Gastrocnemius medialis (tissue), 4 donors: ENCODE measurements at regions not wholly inside any gene's neighbourhood (a gene's known extent, or its start where the extent isn't known, plus 50 kb on each side); places are given as distances from the start of the nearest gene placed in this dataset.

ENCODE experiments used
- ATAC-seq, 2 donors: fragments of 150-250 bp; one replicate each; pipeline ENCODE4 v1.9.1; 2016
- DNase-seq, 2 donors: peaks; one replicate each; pipeline ENCODE4 v3.0.0-alpha.2; 2019
- H3K27ac ChIP-seq, 4 donors: fragments of 200-600 bp; sonication (generic); 1 replicate in 1 of 4; 2 replicates in 3 of 4; pipeline ENCODE4 v1.5.1; 2016 to 2018; ENCODE audit warnings: mild to moderate bottlenecking in 2 of 4, moderate library complexity in 1 of 4
- H3K27me3 ChIP-seq, 3 donors: fragments of 200-600 bp; sonication (generic) in 2 of 3; 1 replicate in 1 of 3; 2 replicates in 2 of 3; pipeline versions ENCODE4 v1.5.1 to v1.6.0; 2016 to 2019; ENCODE audit warnings: mild to moderate bottlenecking in 1 of 3, moderate library complexity in 1 of 3
- H3K36me3 ChIP-seq, 2 donors: fragments of 200-600 bp; sonication (generic) in 1 of 2; one replicate each; pipeline ENCODE4 v1.5.1; 2017 to 2018
- H3K4me1 ChIP-seq, 2 donors: fragments of 200-600 bp; sonication (generic) in 1 of 2; one replicate each; pipeline ENCODE4 v1.5.1; 2016 to 2017; ENCODE audit warnings: mild to moderate bottlenecking in 2 of 2
- H3K4me3 ChIP-seq, 4 donors: fragments of 200-600 bp; sonication (generic) in 3 of 4; 1 replicate in 1 of 4; 2 replicates in 3 of 4; pipeline ENCODE4 v1.5.1; 2016 to 2019; ENCODE audit warnings: mild to moderate bottlenecking in 2 of 4
- H3K9me3 ChIP-seq, 3 donors: fragments of 200-600 bp; sonication (generic) in 2 of 3; 1 replicate in 1 of 3; 2 replicates in 2 of 3; pipeline ENCODE4 v1.5.1; 2016 to 2019
- POLR2A ChIP-seq, 2 donors: fragments of 450-650 bp; IDR thresholded peaks; one replicate each; pipeline ENCODE4 v1.6.1; 2017; ENCODE audit warnings: antibody characterized with exemption in 2 of 2, mild to moderate bottlenecking in 2 of 2, moderate library complexity in 2 of 2
- in situ Hi-C, 4 donors: fragments of 200-750 bp; cut with MboI; loops; one replicate each; pipeline versions ENCODE4 v1.15.0 to v1.8.0; 2017; ENCODE audit warnings: low sequenced_read_pairs in 4 of 4
- intact Hi-C: fragments of 100-400 bp; cut with DNase I; formaldehyde crosslinking; loops from one replicate; pipeline ENCODE4 v1.15.1; 2023; ENCODE audit warnings: low total_unique reads
- TF ChIP-seq, protein P1 (sequence below), 5 experiments: fragments of 450-650 bp in 3 of 5; fragments of 200-600 bp in 2 of 5; sonication (generic) in 2 of 5; IDR thresholded peaks in 4 of 5; conservative IDR thresholded peaks in 1 of 5; 1 replicate in 4 of 5; 2 replicates in 1 of 5; pipeline ENCODE4 v1.5.1; 2016 to 2019; ENCODE audit warnings: antibody characterized with exemption in 5 of 5, mild to moderate bottlenecking in 3 of 5, moderate library complexity in 3 of 5

DNA sequence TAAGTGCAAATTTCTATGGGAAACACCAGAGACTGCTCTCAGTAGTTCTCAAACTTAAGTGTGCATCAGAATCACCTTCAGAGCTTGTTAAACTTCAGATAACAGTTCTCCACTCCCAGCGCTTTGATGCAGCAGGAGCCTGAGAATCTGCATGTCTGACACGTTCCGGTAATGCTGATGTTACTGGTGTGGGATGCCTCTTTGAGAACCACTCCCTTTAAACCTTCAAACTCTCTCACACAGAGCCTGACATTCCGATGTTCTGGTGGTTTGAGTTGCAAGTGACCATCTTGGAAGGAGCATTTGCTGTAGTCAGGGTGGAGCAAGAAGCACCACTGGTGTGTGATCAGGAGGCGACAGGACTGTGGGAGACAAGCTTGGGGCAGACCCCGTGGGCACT lies 57.9 kb downstream of the OTOR start:
- intact Hi-C loops = no loop called here
- DNase-seq = no peak
- no peak for ATAC-seq
- Histone ChIP-seq H3K9me3 (no peaks in the 10 kb centered on the region), H3K4me1 (no peaks in the 10 kb centered on the region), H3K36me3 (no peaks in the 10 kb centered on the region), H3K27ac (no peak overlapping the region), H3K4me3 (no peak overlapping the region), H3K27me3 (peaks cover 3 to 7% (median 3%) of the 10 kb centered on the region in 3 donors)
- TF ChIP-seq, protein P1, sequence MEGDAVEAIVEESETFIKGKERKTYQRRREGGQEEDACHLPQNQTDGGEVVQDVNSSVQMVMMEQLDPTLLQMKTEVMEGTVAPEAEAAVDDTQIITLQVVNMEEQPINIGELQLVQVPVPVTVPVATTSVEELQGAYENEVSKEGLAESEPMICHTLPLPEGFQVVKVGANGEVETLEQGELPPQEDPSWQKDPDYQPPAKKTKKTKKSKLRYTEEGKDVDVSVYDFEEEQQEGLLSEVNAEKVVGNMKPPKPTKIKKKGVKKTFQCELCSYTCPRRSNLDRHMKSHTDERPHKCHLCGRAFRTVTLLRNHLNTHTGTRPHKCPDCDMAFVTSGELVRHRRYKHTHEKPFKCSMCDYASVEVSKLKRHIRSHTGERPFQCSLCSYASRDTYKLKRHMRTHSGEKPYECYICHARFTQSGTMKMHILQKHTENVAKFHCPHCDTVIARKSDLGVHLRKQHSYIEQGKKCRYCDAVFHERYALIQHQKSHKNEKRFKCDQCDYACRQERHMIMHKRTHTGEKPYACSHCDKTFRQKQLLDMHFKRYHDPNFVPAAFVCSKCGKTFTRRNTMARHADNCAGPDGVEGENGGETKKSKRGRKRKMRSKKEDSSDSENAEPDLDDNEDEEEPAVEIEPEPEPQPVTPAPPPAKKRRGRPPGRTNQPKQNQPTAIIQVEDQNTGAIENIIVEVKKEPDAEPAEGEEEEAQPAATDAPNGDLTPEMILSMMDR (IDR thresholded peaks at IDR 0.05 in 4 of 5, conservative IDR thresholded peaks at IDR 0.05 in 1 of 5) = no peak
- TF ChIP-seq POLR2A (IDR thresholded peaks at IDR 0.05) = no peak
- in situ Hi-C loops = loop anchor here in 3 of 4 donors (10.0 kb wide), 2 partner anchors 619 to 629 kb away; no protein-coding TSS in a partner anchor

DNA sequence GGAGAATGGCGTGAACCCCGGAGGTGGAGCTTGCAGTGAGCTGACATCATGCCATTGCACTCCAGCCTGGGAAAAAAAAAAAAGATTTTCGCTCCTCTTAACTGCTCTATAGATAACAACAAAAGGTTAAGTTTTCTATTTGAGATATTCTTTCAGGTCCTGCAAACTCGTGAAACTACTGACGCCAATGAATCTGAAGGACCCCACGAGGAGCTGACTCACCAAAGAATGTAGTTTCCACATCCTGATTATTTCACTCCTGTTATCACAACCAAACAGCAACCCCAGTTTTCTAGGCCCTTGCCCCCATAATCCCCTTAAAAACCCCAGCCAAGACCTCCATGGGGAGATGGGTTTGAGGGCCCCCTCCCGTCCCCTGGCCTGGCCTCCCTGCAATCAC lies 58.7 kb downstream of the OTOR start:
- Histone ChIP-seq H3K27me3 (peaks cover 3 to 7% (median 3%) of the 10 kb centered on the region in 3 donors), H3K36me3 (no peaks in the 10 kb centered on the region), H3K4me3 (no peak overlapping the region), H3K4me1 (no peaks in the 10 kb centered on the region), H3K9me3 (no peaks in the 10 kb centered on the region), H3K27ac (no peak overlapping the region)
- intact Hi-C loops = no loop called here
- DNase-seq = no peak
- in situ Hi-C loops = loop anchor here in 3 of 4 donors (10.0 kb wide), 2 partner anchors 618 to 628 kb away; no protein-coding TSS in a partner anchor
- no peak for ATAC-seq
- no peak for TF ChIP-seq POLR2A (IDR thresholded peaks at IDR 0.05)
- TF ChIP-seq, protein P1 (IDR thresholded peaks at IDR 0.05 in 4 of 5, conservative IDR thresholded peaks at IDR 0.05 in 1 of 5) = no peak

DNA sequence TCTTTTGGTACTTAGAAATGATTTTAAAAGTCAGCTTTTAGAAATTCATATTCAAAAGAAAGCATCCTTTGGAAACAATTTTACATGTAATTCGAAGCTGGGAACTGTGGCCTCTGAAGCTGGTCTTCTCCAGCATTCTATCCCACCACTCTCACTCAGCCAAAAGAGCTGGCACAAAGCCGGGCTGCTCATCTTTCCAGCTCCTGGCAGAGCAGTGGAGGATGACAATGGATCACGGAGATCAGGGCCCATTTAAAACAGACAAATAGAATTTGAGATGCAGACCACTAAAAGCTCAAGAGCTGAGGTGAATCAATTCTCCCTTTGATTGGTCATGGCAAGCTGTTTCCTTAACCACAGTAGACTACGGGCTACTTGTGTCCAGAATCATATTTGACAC lies 60.6 kb downstream of the OTOR start:
- Histone ChIP-seq H3K27me3 (peaks cover 0 to 7% (median 0%) of the 10 kb centered on the region in 3 donors), H3K9me3 (no peaks in the 10 kb centered on the region), H3K36me3 (no peaks in the 10 kb centered on the region), H3K4me3 (no peak overlapping the region), H3K27ac (no peak overlapping the region), H3K4me1 (no peaks in the 10 kb centered on the region)
- TF ChIP-seq, protein P1 (IDR thresholded peaks at IDR 0.05 in 4 of 5, conservative IDR thresholded peaks at IDR 0.05 in 1 of 5) = no peak
- no peak for TF ChIP-seq POLR2A (IDR thresholded peaks at IDR 0.05)
- in situ Hi-C loops (loop anchor here in 3 of 4 donors (10.0 kb wide), 2 partner anchors 616 to 626 kb away; no protein-coding TSS in a partner anchor), intact Hi-C loops (no loop called here)
- no peak for DNase-seq
- ATAC-seq = no peak

DNA sequence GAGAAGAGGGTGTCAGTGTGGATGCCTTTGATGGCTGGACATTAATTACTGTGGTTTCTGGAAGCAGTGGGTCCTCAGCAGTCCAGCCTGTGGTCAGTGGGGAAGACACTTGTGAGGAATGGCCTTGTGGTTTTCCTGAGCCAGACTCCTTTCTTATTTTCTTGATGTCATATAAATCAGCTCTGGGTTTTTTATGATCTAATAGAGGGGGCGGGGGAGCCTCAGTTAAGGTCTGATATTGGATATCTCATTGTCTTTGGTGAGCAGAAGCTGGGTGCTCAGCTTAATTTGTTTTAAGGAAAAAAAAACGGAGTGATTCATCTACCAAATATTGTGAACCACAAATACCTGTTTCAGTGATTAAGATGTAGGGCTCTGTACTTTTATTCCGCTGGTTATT lies 62.1 kb downstream of the OTOR start:
- Histone ChIP-seq H3K4me1 (no peaks in the 10 kb centered on the region), H3K27ac (no peak overlapping the region), H3K27me3 (peaks cover 0 to 7% (median 0%) of the 10 kb centered on the region in 3 donors), H3K9me3 (no peaks in the 10 kb centered on the region), H3K4me3 (no peak overlapping the region), H3K36me3 (no peaks in the 10 kb centered on the region)
- ATAC-seq (no peak), DNase-seq (no peak)
- TF ChIP-seq POLR2A (IDR thresholded peaks at IDR 0.05) = no peak
- TF ChIP-seq, protein P1 (IDR thresholded peaks at IDR 0.05 in 4 of 5, conservative IDR thresholded peaks at IDR 0.05 in 1 of 5) = no peak
- intact Hi-C loops = no loop called here
- in situ Hi-C loops = no loop called here

DNA sequence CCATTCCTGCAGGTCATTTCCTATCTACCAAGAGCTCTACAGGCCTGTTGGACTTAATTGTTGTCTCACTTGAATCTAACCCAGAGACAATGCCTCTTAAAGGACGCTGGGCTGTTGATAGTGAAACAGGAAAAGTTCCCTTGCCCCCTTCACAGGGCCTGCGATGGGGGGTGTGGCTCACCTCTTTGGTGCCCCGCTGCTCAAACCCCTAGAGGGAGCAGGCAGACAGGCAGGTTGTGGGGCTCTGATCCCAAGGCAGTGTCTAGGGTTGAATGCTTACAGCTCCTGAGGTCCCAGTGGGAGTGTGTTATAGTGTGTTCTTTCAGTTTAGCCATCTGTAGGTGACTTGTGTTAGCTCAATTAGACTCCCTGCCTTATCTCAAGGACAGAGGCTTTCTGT lies 68.0 kb downstream of the OTOR start:
- Histone ChIP-seq H3K36me3 (no peaks in the 10 kb centered on the region), H3K27ac (no peak overlapping the region)
- in situ Hi-C loops = no loop called here

More for the DNA sequence above, 68.0 kb downstream of the OTOR start:
- intact Hi-C loops = no loop called here
- Histone ChIP-seq H3K27me3 (no peaks in the 10 kb centered on the region), H3K4me1 (no peaks in the 10 kb centered on the region), H3K4me3 (no peak overlapping the region), H3K9me3 (no peaks in the 10 kb centered on the region)
- no peak for TF ChIP-seq POLR2A (IDR thresholded peaks at IDR 0.05)
- TF ChIP-seq, protein P1 (IDR thresholded peaks at IDR 0.05 in 4 of 5, conservative IDR thresholded peaks at IDR 0.05 in 1 of 5) = no peak
- ATAC-seq = no peak
- no peak for DNase-seq
